ENCODE measurements at regions not wholly inside any gene's neighbourhood (a gene's known extent, or its start where the extent isn't known, plus 50 kb on each side); places are given as distances from the start of the nearest gene placed in this dataset.

GRCh38 chr1:87462894-87463293 lies 134.2 kb downstream of the LMO4 start:
- no peaks in the 10 kb centered on the region for H3K27me3 ChIP-seq (ENCODE audit: control insufficient read depth, insufficient read depth, low read length)

GRCh38 chr1:87464022-87464490 lies 135.4 kb downstream of the LMO4 start:
- Histone ChIP-seq H3K4me1 (ENCODE audit: control insufficient read depth, extremely low read depth, insufficient read depth, low read length) (no peaks in the 10 kb centered on the region), H3K9ac (ENCODE audit: insufficient read depth, low read length) (no peak overlapping the region), H3K27ac (ENCODE audit: insufficient read depth, low read length) (no peak overlapping the region), H3K4me3 (replicated peaks in 1 of 4; ENCODE audit: control extremely low read depth in 1 of 4, insufficient read depth in 1 of 4, low read depth in 3 of 4, low read length in 4 of 4) (no peak overlapping the region), H3K79me2 (ENCODE audit: control insufficient read depth, insufficient read depth, low read length) (no peaks in the 10 kb centered on the region), H2AFZ (ENCODE audit: low read length) (no peak overlapping the region), H3K36me3 (ENCODE audit: control insufficient read depth, insufficient read depth, low read length) (no peaks in the 10 kb centered on the region), H4K20me1 (ENCODE audit: control insufficient read depth, extremely low read depth, insufficient read depth, low read length) (no peaks in the 10 kb centered on the region), H3K27me3 (ENCODE audit: control insufficient read depth, insufficient read depth, low read length) (no peaks in the 10 kb centered on the region), H3K9me3 (ENCODE audit: control insufficient read depth, insufficient read depth, low read depth, low read length) (no peaks in the 10 kb centered on the region), H3K4me2 (ENCODE audit: extremely low read depth, insufficient read depth, low read length) (no peak overlapping the region)
- TF ChIP-seq CTCF (conservative IDR thresholded peaks at IDR 0.05 in 1 of 2, IDR thresholded peaks at IDR 0.05 in 1 of 2; ENCODE audit: low read depth in 1 of 2, low read length in 2 of 2) (no peak), EZH2 (IDR thresholded peaks at IDR 0.05; ENCODE audit: low read length, missing control alignments) (no peak)
- peak in 1 of 2 donors; percentile 9 for DNase-seq (ENCODE audit: low read depth in 2 of 2)

More at GRCh38 chr1:87462894-87463293, 134.2 kb downstream of the LMO4 start:
- Histone ChIP-seq H3K9ac (ENCODE audit: insufficient read depth, low read length) (no peak overlapping the region), H3K36me3 (ENCODE audit: control insufficient read depth, insufficient read depth, low read length) (no peaks in the 10 kb centered on the region), H3K4me2 (ENCODE audit: extremely low read depth, insufficient read depth, low read length) (no peak overlapping the region), H4K20me1 (ENCODE audit: control insufficient read depth, extremely low read depth, insufficient read depth, low read length) (no peaks in the 10 kb centered on the region), H3K4me1 (ENCODE audit: control insufficient read depth, extremely low read depth, insufficient read depth, low read length) (no peaks in the 10 kb centered on the region), H3K27ac (ENCODE audit: insufficient read depth, low read length) (no peak overlapping the region), H2AFZ (ENCODE audit: low read length) (no peak overlapping the region), H3K9me3 (ENCODE audit: control insufficient read depth, insufficient read depth, low read depth, low read length) (no peaks in the 10 kb centered on the region), H3K4me3 (replicated peaks in 1 of 4; ENCODE audit: control extremely low read depth in 1 of 4, insufficient read depth in 1 of 4, low read depth in 3 of 4, low read length in 4 of 4) (no peak overlapping the region), H3K79me2 (ENCODE audit: control insufficient read depth, insufficient read depth, low read length) (no peaks in the 10 kb centered on the region)
- no peak for DNase-seq (ENCODE audit: low read depth in 2 of 2)
- TF ChIP-seq EZH2 (IDR thresholded peaks at IDR 0.05; ENCODE audit: low read length, missing control alignments), result no peak
- TF ChIP-seq CTCF (conservative IDR thresholded peaks at IDR 0.05 in 1 of 2, IDR thresholded peaks at IDR 0.05 in 1 of 2; ENCODE audit: low read depth in 1 of 2, low read length in 2 of 2), result no peak

DNA sequence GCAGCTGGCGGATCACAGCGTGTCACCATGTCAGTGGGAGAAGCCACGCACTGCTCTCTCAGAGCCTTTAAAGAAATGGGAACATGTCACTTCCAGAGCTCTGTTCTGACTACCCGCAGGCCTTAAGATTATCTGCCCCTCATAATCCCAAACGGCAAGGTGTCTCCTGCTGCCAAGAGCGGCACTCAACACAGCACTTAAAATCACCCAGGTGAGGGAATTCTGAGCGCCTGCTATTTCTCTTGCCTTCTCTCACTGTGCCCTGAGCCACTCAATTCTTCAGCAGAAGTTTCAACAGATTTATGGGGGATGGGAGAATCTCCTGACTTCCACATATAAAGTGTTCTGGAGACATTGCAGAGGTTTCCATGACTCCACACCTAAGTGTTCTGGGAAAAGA lies 137.9 kb downstream of the LMO4 start:
- TF ChIP-seq EZH2 (IDR thresholded peaks at IDR 0.05; ENCODE audit: low read length, missing control alignments) (no peak), CTCF (conservative IDR thresholded peaks at IDR 0.05 in 1 of 2, IDR thresholded peaks at IDR 0.05 in 1 of 2; ENCODE audit: low read depth in 1 of 2, low read length in 2 of 2) (no peak)
- no peaks in the 10 kb centered on the region for H3K36me3 ChIP-seq (ENCODE audit: control insufficient read depth, insufficient read depth, low read length)
- no peak overlapping the region for H3K9ac ChIP-seq (ENCODE audit: insufficient read depth, low read length)
- no peaks in the 10 kb centered on the region for H3K79me2 ChIP-seq (ENCODE audit: control insufficient read depth, insufficient read depth, low read length)
- no peaks in the 10 kb centered on the region for H3K27me3 ChIP-seq (ENCODE audit: control insufficient read depth, insufficient read depth, low read length)
- H3K27ac ChIP-seq (ENCODE audit: insufficient read depth, low read length), result no peak overlapping the region
- no peak overlapping the region for H3K4me3 ChIP-seq (replicated peaks in 1 of 4; ENCODE audit: control extremely low read depth in 1 of 4, insufficient read depth in 1 of 4, low read depth in 3 of 4, low read length in 4 of 4)
- DNase-seq (ENCODE audit: low read depth in 2 of 2), result no peak
- H3K9me3 ChIP-seq (ENCODE audit: control insufficient read depth, insufficient read depth, low read depth, low read length), result no peaks in the 10 kb centered on the region
- H3K4me1 ChIP-seq (ENCODE audit: control insufficient read depth, extremely low read depth, insufficient read depth, low read length), result no peaks in the 10 kb centered on the region
- H3K4me2 ChIP-seq (ENCODE audit: extremely low read depth, insufficient read depth, low read length), result no peak overlapping the region
- no peak overlapping the region for H2AFZ ChIP-seq (ENCODE audit: low read length)
- no peaks in the 10 kb centered on the region for H4K20me1 ChIP-seq (ENCODE audit: control insufficient read depth, extremely low read depth, insufficient read depth, low read length)

Data from fibroblast of lung (primary cell).